GM23338 (cell line): ENCODE measurements at regions not wholly inside any gene's neighbourhood (a gene's known extent, or its start where the extent isn't known, plus 50 kb on each side); places are given as distances from the start of the nearest gene placed in this dataset. TPM values are rescaled to one million over a fixed set of nuclear protein-coding genes. Genes with fewer than 3 reads are reported as not detected.
A peak's percentile ranks its signal among the peaks of the same experiment; 100 is the strongest.

ENCODE experiments used
- ATAC-seq: fragments of 200-7000 bp; cut with Tn5 transposase; 3 replicates; pipeline ENCODE4 v1.9.1; 2020
- DNase-seq: peaks from one replicate; pipeline ENCODE4 v3.0.0-alpha.2; 2015; ENCODE audit warnings: low spot score
- H2AFZ ChIP-seq: fragments of 200-600 bp; sonication (generic); 2 replicates; pipeline ENCODE4 v1.8.0; 2016; ENCODE audit warnings: antibody characterized with exemption, mild to moderate bottlenecking, moderate library complexity
- H3F3A ChIP-seq: fragments of 200-600 bp; sonication (generic); replicated peaks from 2 replicates; pipeline ENCODE4 v1.8.0; 2017; ENCODE audit warnings: antibody characterized with exemption, mixed run types, low read depth
- H3K27ac ChIP-seq: fragments of 200-600 bp; sonication (generic); 2 replicates; pipeline ENCODE4 v1.6.1; 2016; ENCODE audit warnings: low read depth
- H3K27me3 ChIP-seq: fragments of 200-600 bp; sonication (generic); 2 replicates; pipeline ENCODE4 v1.8.0; 2016; ENCODE audit warnings: mild to moderate bottlenecking, mixed run types, moderate library complexity; ENCODE audit not compliant: insufficient read depth
- H3K36me3 ChIP-seq: fragments of 200-600 bp; sonication (generic); 2 replicates; pipeline ENCODE4 v1.8.0; 2016; ENCODE audit warnings: mild to moderate bottlenecking; ENCODE audit not compliant: insufficient read depth
- H3K4me1 ChIP-seq: fragments of 200-600 bp; sonication (generic); 2 replicates; pipeline ENCODE4 v1.8.0; 2016; ENCODE audit warnings: mild to moderate bottlenecking, moderate library complexity; ENCODE audit not compliant: insufficient read depth
- H3K4me2 ChIP-seq: fragments of 200-600 bp; sonication (generic); 2 replicates; pipeline ENCODE4 v1.7.1; 2017; ENCODE audit warnings: mixed run types
- H3K4me3 ChIP-seq: fragments of 200-600 bp; sonication (generic); 2 replicates; pipeline ENCODE4 v1.6.1; 2016; ENCODE audit warnings: mixed run types
- H3K79me2 ChIP-seq: fragments of 200-600 bp; sonication (generic); replicated peaks from 2 replicates; pipeline ENCODE4 v1.8.0; 2017; ENCODE audit warnings: mild to moderate bottlenecking; ENCODE audit not compliant: insufficient read depth
- H3K9me2 ChIP-seq: fragments of 200-600 bp; sonication (generic); 2 replicates; pipeline ENCODE4 v1.8.0; 2017; ENCODE audit not compliant: insufficient read depth
- H4K20me1 ChIP-seq: fragments of 200-600 bp; sonication (generic); replicated peaks from 2 replicates; pipeline ENCODE4 v1.8.0; 2017; ENCODE audit warnings: mild to moderate bottlenecking; ENCODE audit not compliant: insufficient read depth
- H3K27ac Mint-ChIP-seq: 2 replicates; pipeline ENCODE4 v1.8.0; 2020; ENCODE audit warnings: inconsistent platforms, mild to moderate bottlenecking, moderate library complexity, mixed read lengths
- H3K27me3 Mint-ChIP-seq: 3 replicates; pipeline ENCODE4 v1.8.0; 2022; ENCODE audit warnings: low read depth, mild to moderate bottlenecking, moderate library complexity, mixed read lengths, inconsistent platforms; ENCODE audit not compliant: insufficient read depth, poor library complexity
- H3K36me3 Mint-ChIP-seq: 3 replicates; pipeline ENCODE4 v1.8.0; 2021; ENCODE audit warnings: low read depth, mild to moderate bottlenecking, inconsistent platforms, moderate library complexity, mixed read lengths
- H3K4me1 Mint-ChIP-seq: 3 replicates; pipeline ENCODE4 v1.8.0; 2020; ENCODE audit warnings: mild to moderate bottlenecking, inconsistent platforms, mixed read lengths
- H3K4me3 Mint-ChIP-seq: 3 replicates; pipeline ENCODE4 v1.8.0; 2021; ENCODE audit warnings: moderate library complexity, mild to moderate bottlenecking, inconsistent platforms, mixed read lengths
- H3K9me3 Mint-ChIP-seq: 3 replicates; pipeline ENCODE4 v1.8.0; 2020; ENCODE audit warnings: moderate library complexity, mild to moderate bottlenecking, inconsistent platforms, mixed read lengths
- CTCF ChIP-seq, 2 experiments: fragments of 200-600 bp in 1 of 2; sonication (generic) in 1 of 2; conservative IDR thresholded peaks; 2 replicates each; pipeline versions ENCODE4 v1.5.1 to v1.6.1; 2016 to 2017; ENCODE audit warnings: antibody characterized with exemption in 2 of 2, low read depth in 2 of 2, mild to moderate bottlenecking in 2 of 2, moderate library complexity in 1 of 2
- EZH2 ChIP-seq: fragments of 200-600 bp; sonication (generic); IDR thresholded peaks from one replicate; pipeline ENCODE4 v1.8.0; 2017; ENCODE audit warnings: antibody characterized with exemption, mild to moderate bottlenecking, low read depth; ENCODE audit not compliant: unreplicated experiment
- JUNB ChIP-seq: IDR thresholded peaks from one replicate; pipeline ENCODE4 v1.6.1; 2016; ENCODE audit warnings: antibody characterized with exemption; ENCODE audit not compliant: unreplicated experiment
- POLR2AphosphoS5 ChIP-seq: IDR thresholded peaks from 2 replicates; pipeline ENCODE4 v1.6.1; 2016; ENCODE audit warnings: antibody characterized with exemption, low read depth
- small RNA-seq: library from RNA; depleted of rRNA; stranded (forward); fragments of <200 nt; gene quantifications from one replicate; pipeline ENCODE3, GENCODE V24; 2014; ENCODE audit warnings: low replicate concordance

DNA sequence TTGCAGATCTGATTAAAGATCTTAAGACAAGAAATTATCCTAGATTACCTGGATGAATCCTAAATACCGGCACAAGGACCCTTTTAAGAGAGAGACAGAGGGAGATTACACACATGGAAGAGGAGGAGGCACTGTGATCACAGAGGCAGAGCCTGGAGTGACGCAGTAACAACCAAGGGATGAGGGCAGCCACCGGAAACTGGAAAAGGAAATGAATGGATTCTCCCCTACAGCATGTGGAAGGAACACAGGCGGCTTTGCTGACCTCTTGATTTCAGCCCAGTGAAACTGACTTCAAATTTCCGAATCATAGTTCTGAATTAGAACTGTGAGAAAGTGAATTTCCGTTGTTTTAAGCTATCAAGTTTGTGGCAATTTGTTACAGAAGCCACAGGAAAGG lies 50.2 kb upstream of the IVNS1ABP start:
- Mint-ChIP-seq H3K9me3 (peaks cover 1% of the 10 kb centered on the region; the same call in 1 of the 3 replicates), H3K4me1 (peaks cover 17% of the 10 kb centered on the region), H3K36me3 (no peaks in the 10 kb centered on the region), H3K27ac (no peak overlapping the region), H3K4me3 (no peak overlapping the region), H3K27me3 (peaks cover 2% of the 10 kb centered on the region)
- Histone ChIP-seq H3K36me3 (no peaks in the 10 kb centered on the region), H3K4me2 (no peak overlapping the region), H3K27ac (no peak overlapping the region), H3K27me3 (no peaks in the 10 kb centered on the region), H3K9me2 (0 out of 2 replicates have a peak, but pooled peaks cover 4% of the 10 kb centered on the region), H3K4me3 (no peak overlapping the region), H4K20me1 (no peaks in the 10 kb centered on the region), H2AFZ (peak overlapping the region; percentile 45; the same call in 1 of the 2 replicates), H3K4me1 (no peaks in the 10 kb centered on the region), H3F3A (no peaks in the 10 kb centered on the region), H3K79me2 (no peaks in the 10 kb centered on the region)
- TF ChIP-seq POLR2AphosphoS5 = no peak
- TF ChIP-seq JUNB = no peak
- TF ChIP-seq CTCF (conservative IDR thresholded peaks at IDR 0.05; ENCODE audit: low read depth in 2 of 2) = no peak
- TF ChIP-seq EZH2 = no peak
- DNase-seq = no peak
- no peak for ATAC-seq

Small RNAs in the stretch of these regions (small RNA-seq; reads per million reads assigned to genes)
- gene MCRIP2P2 = not detected
- gene RF00019 = not detected
- not detected for gene RNU7-183P
